Breast epithelium (tissue), 4 donors: ENCODE measurements at regions not wholly inside any gene's neighbourhood (a gene's known extent, or its start where the extent isn't known, plus 50 kb on each side); places are given as distances from the start of the nearest gene placed in this dataset.

Experiments
- DNase-seq, 2 donors: peaks; one replicate each; pipeline ENCODE4 v3.0.0-alpha.2; 2019; ENCODE audit warnings: low spot score in 2 of 2
- H3K27ac ChIP-seq, 2 donors: fragments of 200-600 bp; sonication (generic) in 1 of 2; one replicate each; pipeline ENCODE4 v1.5.1; 2016 to 2019; ENCODE audit warnings: mild to moderate bottlenecking in 1 of 2
- H3K27me3 ChIP-seq, 2 donors: fragments of 200-600 bp; sonication (generic) in 1 of 2; one replicate each; pipeline versions ENCODE4 v1.5.1 to v1.6.0; 2017 to 2019; ENCODE audit warnings: control low read depth in 1 of 2, mild to moderate bottlenecking in 1 of 2
- H3K36me3 ChIP-seq: fragments of 200-600 bp; one replicate; pipeline ENCODE4 v1.5.1; 2019
- H3K4me1 ChIP-seq, 2 donors: fragments of 200-600 bp; sonication (generic); one replicate each; pipeline ENCODE4 v1.5.1; 2016 to 2019; ENCODE audit warnings: control low read depth in 1 of 2
- H3K4me3 ChIP-seq, 3 donors: fragments of 200-600 bp; sonication (generic); 1 replicate in 2 of 3; 2 replicates in 1 of 3; pipeline ENCODE4 v1.5.1; 2016 to 2019; ENCODE audit warnings: mild to moderate bottlenecking in 3 of 3, moderate library complexity in 2 of 3
- H3K9me3 ChIP-seq, 2 donors: fragments of 200-600 bp; sonication (generic) in 1 of 2; one replicate each; pipeline ENCODE4 v1.5.1; 2016 to 2019; ENCODE audit warnings: control low read depth in 1 of 2
- CTCF ChIP-seq, 3 donors: fragments of 450-650 bp; IDR thresholded peaks; one replicate each; pipeline ENCODE4 v1.5.1; 2016 to 2017; ENCODE audit warnings: antibody characterized with exemption in 3 of 3, mild to moderate bottlenecking in 3 of 3, moderate library complexity in 3 of 3
- POLR2A ChIP-seq: fragments of 450-650 bp; IDR thresholded peaks from one replicate; pipeline ENCODE4 v1.6.1; 2016; ENCODE audit warnings: antibody characterized with exemption, mild to moderate bottlenecking, moderate library complexity
- POLR2AphosphoS5 ChIP-seq, 3 donors: sonication (generic); formaldehyde crosslinking; IDR thresholded peaks; one replicate each; pipeline ENCODE4 v1.6.1; 2017; ENCODE audit warnings: antibody characterized with exemption in 3 of 3
- intact Hi-C: fragments of 100-400 bp; cut with DNase I; formaldehyde crosslinking; loops from one replicate; pipeline ENCODE4 v1.15.1; 2023; ENCODE audit warnings: low total_unique reads

GRCh38 chr11:111194860-111195568, 50.5 kb upstream of the POU2AF2 start:
- Histone ChIP-seq H3K27me3 (no peaks in the 10 kb centered on the region), H3K36me3 (no peaks in the 10 kb centered on the region), H3K9me3 (peaks cover 0 to 5% of the 10 kb centered on the region in 2 donors), H3K4me1 (no peaks in the 10 kb centered on the region), H3K27ac (no peak overlapping the region), H3K4me3 (no peak overlapping the region)
- DNase-seq: no peak
- intact Hi-C loops: no loop called here
- TF ChIP-seq POLR2AphosphoS5 (IDR thresholded peaks at IDR 0.05) (no peak), CTCF (IDR thresholded peaks at IDR 0.05) (no peak), POLR2A (no peak)

GRCh38 chr11:111193924-111194490, 51.5 kb upstream of the POU2AF2 start:
- no peaks in the 10 kb centered on the region for H3K4me1 ChIP-seq
- peaks cover 0 to 5% of the 10 kb centered on the region in 2 donors for H3K9me3 ChIP-seq
- no peak for TF ChIP-seq POLR2AphosphoS5 (IDR thresholded peaks at IDR 0.05)
- TF ChIP-seq CTCF (IDR thresholded peaks at IDR 0.05): no peak
- TF ChIP-seq POLR2A: no peak
- intact Hi-C loops: no loop called here
- DNase-seq: no peak
- no peak overlapping the region for H3K4me3 ChIP-seq
- H3K27ac ChIP-seq: no peak overlapping the region
- no peaks in the 10 kb centered on the region for H3K27me3 ChIP-seq
- no peaks in the 10 kb centered on the region for H3K36me3 ChIP-seq

GRCh38 chr11:111189466-111189865, 56.1 kb upstream of the POU2AF2 start:
- Histone ChIP-seq H3K4me1 (no peaks in the 10 kb centered on the region), H3K36me3 (no peaks in the 10 kb centered on the region), H3K27me3 (no peaks in the 10 kb centered on the region), H3K27ac (no peak overlapping the region), H3K9me3 (peaks cover 0 to 5% of the 10 kb centered on the region in 2 donors), H3K4me3 (no peak overlapping the region)
- no peak for DNase-seq
- intact Hi-C loops: no loop called here
- TF ChIP-seq POLR2AphosphoS5 (IDR thresholded peaks at IDR 0.05): no peak
- TF ChIP-seq CTCF (IDR thresholded peaks at IDR 0.05): no peak
- TF ChIP-seq POLR2A: no peak

GRCh38 chr11:111186308-111186915, 59.1 kb upstream of the POU2AF2 start:
- TF ChIP-seq POLR2A: no peak
- no peak for TF ChIP-seq CTCF (IDR thresholded peaks at IDR 0.05)
- TF ChIP-seq POLR2AphosphoS5 (IDR thresholded peaks at IDR 0.05): no peak
- H3K4me1 ChIP-seq: no peaks in the 10 kb centered on the region
- no peak overlapping the region for H3K27ac ChIP-seq
- intact Hi-C loops: no loop called here
- H3K27me3 ChIP-seq: no peaks in the 10 kb centered on the region
- H3K9me3 ChIP-seq: no peaks in the 10 kb centered on the region
- H3K4me3 ChIP-seq: no peak overlapping the region
- H3K36me3 ChIP-seq: no peaks in the 10 kb centered on the region
- no peak for DNase-seq

- TF ChIP-seq POLR2A (no peak), CTCF (IDR thresholded peaks at IDR 0.05) (no peak), POLR2AphosphoS5 (IDR thresholded peaks at IDR 0.05) (no peak)
- H3K4me3 ChIP-seq: no peak overlapping the region
- intact Hi-C loops: no loop called here
- H3K27ac ChIP-seq: no peak overlapping the region
- DNase-seq: no peak
- H3K36me3 ChIP-seq: no peaks in the 10 kb centered on the region
- no peaks in the 10 kb centered on the region for H3K9me3 ChIP-seq
- H3K4me1 ChIP-seq: no peaks in the 10 kb centered on the region
- no peaks in the 10 kb centered on the region for H3K27me3 ChIP-seq
These were observed 60.3 kb upstream of the POU2AF2 start for GRCh38 chr11:111185266-111185665.
